Heart left ventricle (tissue), 13 donors: ENCODE measurements at regions not wholly inside any gene's neighbourhood (a gene's known extent, or its start where the extent isn't known, plus 50 kb on each side); places are given as distances from the start of the nearest gene placed in this dataset.

ENCODE experiments used
- POLR2A ChIP-seq, 2 donors: fragments of 450-650 bp; IDR thresholded peaks; one replicate each; pipeline ENCODE4 v1.6.1; 2017; ENCODE audit warnings: antibody characterized with exemption in 2 of 2, mild to moderate bottlenecking in 2 of 2, moderate library complexity in 2 of 2
- TF ChIP-seq, protein P1 (sequence below), 12 donors: fragments of 200-600 bp; sonication (generic) in 4 of 12; IDR thresholded peaks; one replicate each; pipeline versions ENCODE4 v1.5.0 to v1.8.0; 2018 to 2022; ENCODE audit warnings: antibody characterized with exemption in 12 of 12, mild to moderate bottlenecking in 5 of 12
- donor health status: ischemic (EF 13 %, LVEDD 7.1; RV severe dilation, severe dysfunction).
- donor health status: DM: no; HTN: yes; CAD: no.
- donor health status: DM: no; HTN: no; CAD: no.
- donor health status: ischemic (EF 25% LVEDD 6.9; RV normal size, moderate dysfunction).
- donor health status: ischemic (EF 25% LVEDD 5.7; RV mildly dilated, moderate dysfunction).
- donor health status: ischemic (EF 35%, LVEDD 5.7; RV mildly dilated, moderate dysfunction).
- donor health status: nonischemic (EF 11% LVEDD 7.7; RV severe dilation, severe dysfunction).
- donor health status: DM: yes; HTN: yes; CAD: no.
- donor health status: PGD.
- donor health status: ischemic (EF 29% LVEDD 5.4; RV normal size, mild dysfunction).
- donor health status: nonischemic (EF 23%, LVEDD 6.1; RV moderate dilation, normal function).

DNA sequence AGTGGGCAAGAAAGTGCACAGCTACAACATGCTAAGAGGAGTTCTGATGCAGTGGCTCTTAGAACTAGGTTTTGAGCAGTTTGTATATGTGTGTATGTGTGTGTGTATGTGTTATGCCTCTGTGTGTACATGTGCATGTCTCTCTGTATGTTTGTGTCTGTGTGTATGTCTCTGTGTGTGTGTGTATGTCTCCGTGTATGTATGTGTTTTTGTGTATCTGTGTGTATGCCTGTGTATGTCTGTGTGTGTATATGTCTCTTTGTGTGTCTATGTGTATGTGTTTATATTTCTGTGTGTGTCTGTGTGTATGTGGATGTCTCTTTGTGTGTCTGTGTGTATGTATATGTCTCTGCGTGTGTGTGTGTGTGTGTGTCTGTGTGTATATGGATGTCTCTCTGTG lies 139.6 kb downstream of the C12orf75 start:
- no peak for TF ChIP-seq POLR2A (IDR thresholded peaks at IDR 0.05)
- TF ChIP-seq, protein P1, sequence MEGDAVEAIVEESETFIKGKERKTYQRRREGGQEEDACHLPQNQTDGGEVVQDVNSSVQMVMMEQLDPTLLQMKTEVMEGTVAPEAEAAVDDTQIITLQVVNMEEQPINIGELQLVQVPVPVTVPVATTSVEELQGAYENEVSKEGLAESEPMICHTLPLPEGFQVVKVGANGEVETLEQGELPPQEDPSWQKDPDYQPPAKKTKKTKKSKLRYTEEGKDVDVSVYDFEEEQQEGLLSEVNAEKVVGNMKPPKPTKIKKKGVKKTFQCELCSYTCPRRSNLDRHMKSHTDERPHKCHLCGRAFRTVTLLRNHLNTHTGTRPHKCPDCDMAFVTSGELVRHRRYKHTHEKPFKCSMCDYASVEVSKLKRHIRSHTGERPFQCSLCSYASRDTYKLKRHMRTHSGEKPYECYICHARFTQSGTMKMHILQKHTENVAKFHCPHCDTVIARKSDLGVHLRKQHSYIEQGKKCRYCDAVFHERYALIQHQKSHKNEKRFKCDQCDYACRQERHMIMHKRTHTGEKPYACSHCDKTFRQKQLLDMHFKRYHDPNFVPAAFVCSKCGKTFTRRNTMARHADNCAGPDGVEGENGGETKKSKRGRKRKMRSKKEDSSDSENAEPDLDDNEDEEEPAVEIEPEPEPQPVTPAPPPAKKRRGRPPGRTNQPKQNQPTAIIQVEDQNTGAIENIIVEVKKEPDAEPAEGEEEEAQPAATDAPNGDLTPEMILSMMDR (IDR thresholded peaks at IDR 0.05): no peak
